Mucosa of descending colon (tissue), 3 donors: ENCODE measurements at regions not wholly inside any gene's neighbourhood (a gene's known extent, or its start where the extent isn't known, plus 50 kb on each side); places are given as distances from the start of the nearest gene placed in this dataset.

Experiments used
- ATAC-seq: fragments of 200-7000 bp; cut with Tn5 transposase; one replicate; pipeline ENCODE4 v1.9.1; 2020; ENCODE audit warnings: mild to moderate bottlenecking, moderate library complexity
- DNase-seq, 3 donors: peaks; one replicate each; pipeline ENCODE4 v3.0.0-alpha.2; 2020
- H3K36me3 ChIP-seq: fragments of 200-600 bp; one replicate; pipeline ENCODE4 v1.8.0; 2021; ENCODE audit warnings: low read depth, mild to moderate bottlenecking
- H3K4me1 ChIP-seq: fragments of 200-600 bp; one replicate; pipeline ENCODE4 v1.8.0; 2021; ENCODE audit warnings: low read depth, mild to moderate bottlenecking
- H3K4me3 ChIP-seq: fragments of 200-600 bp; one replicate; pipeline ENCODE4 v1.8.0; 2021; ENCODE audit warnings: mild to moderate bottlenecking
- H3K9me3 ChIP-seq: fragments of 200-600 bp; one replicate; pipeline ENCODE4 v1.8.0; 2021; ENCODE audit warnings: mild to moderate bottlenecking
- CTCF ChIP-seq: fragments of 200-600 bp; IDR thresholded peaks from one replicate; pipeline ENCODE4 v1.8.0; 2022; ENCODE audit warnings: antibody characterized with exemption, mild to moderate bottlenecking
- intact Hi-C, 2 donors: fragments of 100-400 bp; cut with DNase I in 1 of 2; cut with micrococcal nuclease in 1 of 2; formaldehyde crosslinking; loops; one replicate each; pipeline versions ENCODE4 v1.11.0 to v1.11.1; 2022; cut with DNase I, micrococcal nuclease
- donor health status: DM: no; HTN: no; CAD: no; lungs with moderate emphysema.
- donor health status: DM: no; HTN: no; CAD: no.
- donor health status: DM: no; HTN: yes; CAD: no.

DNA sequence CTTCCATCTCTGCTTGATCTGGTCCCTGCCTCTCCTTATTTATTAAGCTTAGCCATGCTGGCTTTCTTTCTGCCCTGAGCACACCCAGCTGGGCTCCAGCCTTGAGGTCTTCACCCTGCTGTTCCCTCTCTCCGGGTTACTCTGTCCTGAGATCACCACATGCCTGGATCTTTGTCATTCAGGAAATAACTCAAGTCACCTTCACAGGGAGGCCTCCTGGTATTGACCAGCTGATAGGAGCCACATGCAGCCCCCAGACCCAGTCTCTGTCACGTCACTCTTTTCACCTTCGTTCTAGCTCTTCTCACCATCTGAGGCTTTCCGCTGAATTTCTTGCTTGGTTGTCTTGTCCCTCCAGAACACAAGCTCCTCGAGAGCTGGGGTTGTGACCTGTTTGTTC, 114.4 kb downstream of the TSN start:
- Histone ChIP-seq H3K9me3 (no peaks in the 10 kb centered on the region), H3K4me3 (no peak overlapping the region), H3K4me1 (no peaks in the 10 kb centered on the region), H3K36me3 (no peaks in the 10 kb centered on the region)
- no peak for ATAC-seq
- intact Hi-C loops = no loop called here
- no peak for TF ChIP-seq CTCF
- no peak for DNase-seq

GRCh38 chr2:121872651-121873050, 117.2 kb downstream of the TSN start:
- Histone ChIP-seq H3K4me1 (no peaks in the 10 kb centered on the region), H3K36me3 (no peaks in the 10 kb centered on the region), H3K4me3 (no peak overlapping the region), H3K9me3 (no peaks in the 10 kb centered on the region)
- intact Hi-C loops = no loop called here
- DNase-seq = no peak
- ATAC-seq = no peak
- no peak for TF ChIP-seq CTCF

GRCh38 chr2:121873864-121874263, 118.4 kb downstream of the TSN start:
- H3K4me1 ChIP-seq = no peaks in the 10 kb centered on the region
- no peaks in the 10 kb centered on the region for H3K9me3 ChIP-seq
- ATAC-seq (no peak), DNase-seq (no peak)
- TF ChIP-seq CTCF = no peak
- intact Hi-C loops = no loop called here
- H3K36me3 ChIP-seq = no peaks in the 10 kb centered on the region
- no peak overlapping the region for H3K4me3 ChIP-seq

GRCh38 chr2:121875585-121876185, 120.2 kb downstream of the TSN start:
- no peak for ATAC-seq
- no peaks in the 10 kb centered on the region for H3K4me1 ChIP-seq
- no peaks in the 10 kb centered on the region for H3K9me3 ChIP-seq
- H3K4me3 ChIP-seq = no peak overlapping the region
- TF ChIP-seq CTCF = no peak
- intact Hi-C loops = no loop called here
- H3K36me3 ChIP-seq = no peaks in the 10 kb centered on the region
- no peak for DNase-seq

- H3K4me1 ChIP-seq = no peaks in the 10 kb centered on the region
- peak; percentile 40 for ATAC-seq
- TF ChIP-seq CTCF = no peak
- no peaks in the 10 kb centered on the region for H3K36me3 ChIP-seq
- intact Hi-C loops = no loop called here
- H3K4me3 ChIP-seq = no peak overlapping the region
- no peak for DNase-seq
- H3K9me3 ChIP-seq = no peaks in the 10 kb centered on the region
Observed at GRCh38 chr2:121877366-121877765, 121.9 kb downstream of the TSN start.

- H3K4me1 ChIP-seq = no peaks in the 10 kb centered on the region
- H3K36me3 ChIP-seq = no peaks in the 10 kb centered on the region
- H3K4me3 ChIP-seq = no peak overlapping the region
- no peak for TF ChIP-seq CTCF
- no peaks in the 10 kb centered on the region for H3K9me3 ChIP-seq
- ATAC-seq (peak; percentile 51), DNase-seq (no peak)
- intact Hi-C loops = no loop called here
Observed at GRCh38 chr2:121880283-121880682, 124.8 kb downstream of the TSN start.
